ENCODE measurements at regions not wholly inside any gene's neighbourhood (a gene's known extent, or its start where the extent isn't known, plus 50 kb on each side); places are given as distances from the start of the nearest gene placed in this dataset.

- ATAC-seq (ENCODE audit: insufficient read depth, low FRiP score) = no peak
- no peak overlapping the region for H3K4me3 ChIP-seq
- H3K36me3 ChIP-seq (ENCODE audit: control insufficient read depth in 4 of 4, insufficient read depth in 4 of 4, low read length in 4 of 4) = no peaks in the 10 kb centered on the region
- WGBS, 2 donors = 61 to 78% methylated on average over 4 of the region's 4 CpGs
- no peak for TF ChIP-seq CTCF (IDR thresholded peaks at IDR 0.05; ENCODE audit: control extremely low read depth, extremely low read depth)
- no peaks in the 10 kb centered on the region for H3K27me3 ChIP-seq (ENCODE audit: control insufficient read depth in 3 of 3, insufficient read depth in 3 of 3, low read length in 2 of 3)
- H3K9me3 ChIP-seq (ENCODE audit: control insufficient read depth in 4 of 4, insufficient read depth in 3 of 4, low read length in 3 of 4) = no peaks in the 10 kb centered on the region
- H3K4me1 ChIP-seq (ENCODE audit: control insufficient read depth in 5 of 5, insufficient read depth in 5 of 5, low read length in 5 of 5) = no peaks in the 10 kb centered on the region
- no peak for DNase-seq
- no peak overlapping the region for H3K27ac ChIP-seq (ENCODE audit: low read depth in 1 of 2, low read length in 1 of 2)
- no peak overlapping the region for H3K9ac ChIP-seq (ENCODE audit: insufficient read depth in 1 of 2, low read length in 2 of 2)
Observed at GRCh38 chr21:21816778-21817177, 818.6 kb downstream of the NCAM2 start.

GRCh38 chr21:21818898-21819297 lies 820.7 kb downstream of the NCAM2 start:
- H3K27ac ChIP-seq (ENCODE audit: low read depth in 1 of 2, low read length in 1 of 2) = no peak overlapping the region
- no peaks in the 10 kb centered on the region for H3K4me1 ChIP-seq (ENCODE audit: control insufficient read depth in 5 of 5, insufficient read depth in 5 of 5, low read length in 5 of 5)
- no peak for TF ChIP-seq CTCF (IDR thresholded peaks at IDR 0.05; ENCODE audit: control extremely low read depth, extremely low read depth)
- no peaks in the 10 kb centered on the region for H3K9me3 ChIP-seq (ENCODE audit: control insufficient read depth in 4 of 4, insufficient read depth in 3 of 4, low read length in 3 of 4)
- ATAC-seq (ENCODE audit: insufficient read depth, low FRiP score) = no peak
- H3K4me3 ChIP-seq = no peak overlapping the region
- H3K27me3 ChIP-seq (ENCODE audit: control insufficient read depth in 3 of 3, insufficient read depth in 3 of 3, low read length in 2 of 3) = no peaks in the 10 kb centered on the region
- no peak for DNase-seq
- H3K36me3 ChIP-seq (ENCODE audit: control insufficient read depth in 4 of 4, insufficient read depth in 4 of 4, low read length in 4 of 4) = no peaks in the 10 kb centered on the region
- no peak overlapping the region for H3K9ac ChIP-seq (ENCODE audit: insufficient read depth in 1 of 2, low read length in 2 of 2)
- WGBS, 2 donors = 82 to 87% methylated on average over 2 of the region's 2 CpGs

GRCh38 chr21:21828130-21828529 lies 829.9 kb downstream of the NCAM2 start:
- Histone ChIP-seq H3K4me3 (no peak overlapping the region), H3K9me3 (ENCODE audit: control insufficient read depth in 4 of 4, insufficient read depth in 3 of 4, low read length in 3 of 4) (peaks cover 0 to 4% (median 1%) of the 10 kb centered on the region in 4 donors), H3K4me1 (ENCODE audit: control insufficient read depth in 5 of 5, insufficient read depth in 5 of 5, low read length in 5 of 5) (no peaks in the 10 kb centered on the region), H3K27me3 (ENCODE audit: control insufficient read depth in 3 of 3, insufficient read depth in 3 of 3, low read length in 2 of 3) (no peaks in the 10 kb centered on the region), H3K9ac (ENCODE audit: insufficient read depth in 1 of 2, low read length in 2 of 2) (no peak overlapping the region), H3K36me3 (ENCODE audit: control insufficient read depth in 4 of 4, insufficient read depth in 4 of 4, low read length in 4 of 4) (no peaks in the 10 kb centered on the region), H3K27ac (ENCODE audit: low read depth in 1 of 2, low read length in 1 of 2) (no peak overlapping the region)
- DNase-seq (no peak), ATAC-seq (ENCODE audit: insufficient read depth, low FRiP score) (no peak)
- TF ChIP-seq CTCF (IDR thresholded peaks at IDR 0.05; ENCODE audit: control extremely low read depth, extremely low read depth) = no peak
- 86 to 100% methylated on average over 1 of the region's 1 CpG for WGBS, 2 donors

GRCh38 chr21:21831036-21831435 lies 832.8 kb downstream of the NCAM2 start:
- H3K4me3 ChIP-seq = no peak overlapping the region
- 86 to 88% methylated on average over 11 of the region's 11 CpGs for WGBS, 2 donors
- H3K4me1 ChIP-seq (ENCODE audit: control insufficient read depth in 5 of 5, insufficient read depth in 5 of 5, low read length in 5 of 5) = no peaks in the 10 kb centered on the region
- no peak for ATAC-seq (ENCODE audit: insufficient read depth, low FRiP score)
- no peak for TF ChIP-seq CTCF (IDR thresholded peaks at IDR 0.05; ENCODE audit: control extremely low read depth, extremely low read depth)
- no peaks in the 10 kb centered on the region for H3K36me3 ChIP-seq (ENCODE audit: control insufficient read depth in 4 of 4, insufficient read depth in 4 of 4, low read length in 4 of 4)
- peaks cover 0 to 4% (median 1%) of the 10 kb centered on the region in 4 donors for H3K9me3 ChIP-seq (ENCODE audit: control insufficient read depth in 4 of 4, insufficient read depth in 3 of 4, low read length in 3 of 4)
- no peak overlapping the region for H3K27ac ChIP-seq (ENCODE audit: low read depth in 1 of 2, low read length in 1 of 2)
- DNase-seq = no peak
- H3K27me3 ChIP-seq (ENCODE audit: control insufficient read depth in 3 of 3, insufficient read depth in 3 of 3, low read length in 2 of 3) = no peaks in the 10 kb centered on the region
- no peak overlapping the region for H3K9ac ChIP-seq (ENCODE audit: insufficient read depth in 1 of 2, low read length in 2 of 2)

Measured in lung (tissue), 11 donors.